Brain microvascular endothelial cell (primary cell): ENCODE measurements at regions not wholly inside any gene's neighbourhood (a gene's known extent, or its start where the extent isn't known, plus 50 kb on each side); places are given as distances from the start of the nearest gene placed in this dataset.

Experiments used
- DNase-seq: peaks from one replicate; pipeline ENCODE4 v3.0.0-alpha.2; 2020
- H3K27ac ChIP-seq: fragments of 250-450 bp; sonication (Bioruptor Pico); 2 replicates; pipeline ENCODE4 v1.5.1; 2020; ENCODE audit warnings: mild to moderate bottlenecking, moderate library complexity
- H3K27me3 ChIP-seq: fragments of 250-450 bp; sonication (Bioruptor Pico); replicated peaks from 2 replicates; pipeline ENCODE4 v1.5.1; 2020; ENCODE audit warnings: mild to moderate bottlenecking
- H3K36me3 ChIP-seq: fragments of 250-450 bp; sonication (Bioruptor Pico); replicated peaks from 2 replicates; pipeline ENCODE4 v1.5.1; 2020; ENCODE audit warnings: mild to moderate bottlenecking
- H3K4me3 ChIP-seq: 2 replicates; pipeline ENCODE4 v1.5.1; 2011; ENCODE audit warnings: low read depth, mild to moderate bottlenecking, control low read depth, low read length, moderate library complexity
- CTCF ChIP-seq: IDR thresholded peaks from 2 replicates; pipeline ENCODE4 v1.5.1; 2011; ENCODE audit warnings: low read depth, mild to moderate bottlenecking, moderate library complexity, low read length, control low read depth, inconsistent platforms; ENCODE audit errors: missing control alignments
- in situ Hi-C: cut with HindIII; loops from 2 replicates; pipeline ENCODE4 v1.10.0; 2017; ENCODE audit warnings: low sequenced_read_pairs, low pct_ligation_motif_present

GRCh38 chr4:101689220-101689619, 101.3 kb upstream of the BANK1 start:
- no peak for TF ChIP-seq CTCF
- Histone ChIP-seq H3K36me3 (no peaks in the 10 kb centered on the region), H3K27ac (no peak overlapping the region), H3K27me3 (no peaks in the 10 kb centered on the region), H3K4me3 (no peak overlapping the region)
- no peak for DNase-seq
- in situ Hi-C loops, result no loop called here

GRCh38 chr4:101685126-101685525, 105.4 kb upstream of the BANK1 start:
- no peak overlapping the region for H3K4me3 ChIP-seq
- in situ Hi-C loops, result no loop called here
- H3K27ac ChIP-seq, result no peak overlapping the region
- H3K27me3 ChIP-seq, result no peaks in the 10 kb centered on the region
- no peaks in the 10 kb centered on the region for H3K36me3 ChIP-seq
- TF ChIP-seq CTCF, result no peak
- DNase-seq, result no peak

GRCh38 chr4:101682946-101683345, 107.6 kb upstream of the BANK1 start:
- no peak overlapping the region for H3K4me3 ChIP-seq
- DNase-seq, result no peak
- H3K27ac ChIP-seq, result no peak overlapping the region
- H3K36me3 ChIP-seq, result no peaks in the 10 kb centered on the region
- TF ChIP-seq CTCF, result no peak
- H3K27me3 ChIP-seq, result no peaks in the 10 kb centered on the region
- in situ Hi-C loops, result no loop called here

- in situ Hi-C loops, result no loop called here
- Histone ChIP-seq H3K36me3 (no peaks in the 10 kb centered on the region), H3K27ac (no peak overlapping the region), H3K27me3 (no peaks in the 10 kb centered on the region), H3K4me3 (no peak overlapping the region)
- no peak for TF ChIP-seq CTCF
- no peak for DNase-seq
Observed at GRCh38 chr4:101678180-101678579, 112.3 kb upstream of the BANK1 start.

GRCh38 chr4:101670897-101671296, 119.6 kb upstream of the BANK1 start:
- Histone ChIP-seq H3K4me3 (no peak overlapping the region), H3K27me3 (no peaks in the 10 kb centered on the region), H3K27ac (no peak overlapping the region), H3K36me3 (no peaks in the 10 kb centered on the region)
- in situ Hi-C loops, result no loop called here
- no peak for DNase-seq
- TF ChIP-seq CTCF, result no peak

GRCh38 chr4:101670370-101670769, 120.2 kb upstream of the BANK1 start:
- H3K36me3 ChIP-seq, result no peaks in the 10 kb centered on the region
- no peak overlapping the region for H3K4me3 ChIP-seq
- DNase-seq, result no peak
- H3K27ac ChIP-seq, result no peak overlapping the region
- H3K27me3 ChIP-seq, result no peaks in the 10 kb centered on the region
- no peak for TF ChIP-seq CTCF
- in situ Hi-C loops, result no loop called here
